Thymus (tissue), 11 donors: ENCODE measurements at regions not wholly inside any gene's neighbourhood (a gene's known extent, or its start where the extent isn't known, plus 50 kb on each side); places are given as distances from the start of the nearest gene placed in this dataset.
A peak's percentile ranks its signal among the peaks of the same experiment; 100 is the strongest.

Experiments
- DNase-seq, 9 donors: peaks; one replicate each; pipeline ENCODE4 v3.0.0-alpha.2; 2013; ENCODE audit warnings: low spot score in 9 of 9, low read depth in 6 of 9, missing footprints in 1 of 9
- H3K27ac ChIP-seq, 2 donors: one replicate each; pipeline ENCODE4 v1.5.1; 2013; ENCODE audit warnings: control low read depth in 1 of 2, low read depth in 1 of 2, low read length in 1 of 2, mild to moderate bottlenecking in 1 of 2, moderate library complexity in 1 of 2
- H3K27me3 ChIP-seq, 2 donors: one replicate each; pipeline ENCODE4 v1.5.1; 2013; ENCODE audit warnings: low read length in 1 of 2; ENCODE audit not compliant: control insufficient read depth in 2 of 2, insufficient read depth in 1 of 2
- H3K36me3 ChIP-seq, 2 donors: one replicate each; pipeline ENCODE4 v1.5.1; 2013; ENCODE audit warnings: low read length in 1 of 2, mild to moderate bottlenecking in 1 of 2, moderate library complexity in 1 of 2; ENCODE audit not compliant: control insufficient read depth in 2 of 2, insufficient read depth in 2 of 2
- H3K4me1 ChIP-seq, 2 donors: one replicate each; pipeline ENCODE4 v1.5.1; 2013; ENCODE audit warnings: low read length in 2 of 2; ENCODE audit not compliant: control insufficient read depth in 2 of 2, insufficient read depth in 2 of 2
- H3K4me3 ChIP-seq, 2 donors: one replicate each; pipeline ENCODE4 v1.5.1; 2013; ENCODE audit warnings: low read length in 2 of 2, control low read depth in 1 of 2, mild to moderate bottlenecking in 1 of 2
- H3K9me3 ChIP-seq, 2 donors: one replicate each; pipeline ENCODE4 v1.5.1; 2013; ENCODE audit warnings: low read length in 1 of 2, mild to moderate bottlenecking in 1 of 2; ENCODE audit not compliant: control insufficient read depth in 2 of 2, insufficient read depth in 1 of 2
- WGBS: extraction: QIAGEN DNeasy Blood & Tissue Kit; methylation state at CpG from one replicate; pipeline ENCODE4 v1.1.7; 2013; 5-methylcytosine and 5-hydroxymethylcytosine counted together
- donor health status: healthy.

DNA sequence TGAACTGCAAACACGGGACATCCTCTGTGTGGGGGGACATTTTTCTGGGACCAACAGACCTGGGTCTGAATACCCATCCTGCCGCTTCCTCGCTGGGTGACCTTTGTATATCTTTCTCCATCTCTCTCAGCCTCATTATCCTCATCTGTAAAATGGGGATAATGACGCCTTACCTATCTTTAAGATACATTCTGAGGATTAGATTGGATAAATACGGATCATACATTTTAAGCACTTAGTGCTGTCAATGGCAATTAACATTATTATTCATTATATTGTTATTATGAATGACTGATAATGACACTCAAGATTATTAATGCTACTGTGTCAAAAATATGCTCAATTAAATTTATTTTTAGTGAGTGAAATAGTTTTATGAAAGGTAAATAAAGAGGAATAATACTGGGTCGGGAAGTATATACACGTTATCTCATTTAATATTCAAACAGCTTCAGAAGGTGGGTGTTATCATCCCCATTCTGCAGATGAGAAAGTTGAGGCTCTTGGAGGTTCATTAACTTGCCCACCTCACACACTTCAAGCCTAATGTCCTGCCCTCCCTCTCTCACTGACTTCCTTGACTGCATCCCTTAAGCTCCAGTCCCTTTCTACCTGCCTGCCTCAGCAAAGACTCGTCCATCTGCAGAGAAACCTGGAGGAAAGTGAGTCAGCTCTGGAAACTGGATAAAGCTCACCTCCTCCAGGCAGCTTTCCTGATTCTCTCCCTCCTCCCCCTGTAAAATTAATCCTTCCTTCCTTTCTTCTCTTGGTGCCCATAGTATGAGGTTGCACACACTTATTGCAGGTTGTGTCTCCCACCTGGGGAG is 120.7 kb upstream of the JUN start:
- peak overlapping the region; percentile 43 to 61 for H3K4me3 ChIP-seq
- 86% methylated on average over 8 of the region's 8 CpGs for WGBS
- no peaks in the 10 kb centered on the region for H3K9me3 ChIP-seq
- no peaks in the 10 kb centered on the region for H3K27me3 ChIP-seq
- peak overlapping the region; percentile 58 to 94 for H3K27ac ChIP-seq
- DNase-seq, result no peak
- H3K4me1 ChIP-seq, result peaks cover 3 to 9% of the 10 kb centered on the region in 2 donors
- no peaks in the 10 kb centered on the region for H3K36me3 ChIP-seq

DNA sequence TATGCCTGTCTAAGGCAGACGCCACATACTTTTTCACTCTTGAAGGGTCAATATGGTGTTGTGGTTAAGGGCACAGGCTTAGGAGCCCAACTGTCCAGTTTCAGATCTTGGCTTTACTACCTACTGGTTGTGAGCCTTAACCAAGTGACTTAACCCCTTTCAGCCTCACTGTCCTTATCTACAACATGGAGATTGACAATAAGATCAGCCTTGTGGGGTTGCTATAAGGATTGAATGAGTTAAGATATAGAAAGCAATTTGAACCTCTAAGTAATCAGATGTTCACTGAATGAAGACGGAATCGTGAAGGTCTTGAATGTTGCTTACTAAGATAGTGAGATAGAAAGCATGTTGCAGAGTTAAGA is 121.3 kb upstream of the JUN start:
- no peak for DNase-seq
- WGBS, result 97% methylated on average over 3 of the region's 3 CpGs
- no peak overlapping the region for H3K27ac ChIP-seq

GRCh38 chr1:58905628-58906221 is 121.9 kb upstream of the JUN start:
- no peaks in the 10 kb centered on the region for H3K9me3 ChIP-seq
- no peaks in the 10 kb centered on the region for H3K27me3 ChIP-seq
- DNase-seq, result no peak
- H3K36me3 ChIP-seq, result no peaks in the 10 kb centered on the region
- H3K27ac ChIP-seq, result no peak overlapping the region
- no peak overlapping the region for H3K4me3 ChIP-seq
- H3K4me1 ChIP-seq, result peaks cover 3 to 9% of the 10 kb centered on the region in 2 donors
- WGBS, result 97% methylated on average over 3 of the region's 3 CpGs

More for the DNA sequence above, 121.3 kb upstream of the JUN start:
- H3K9me3 ChIP-seq, result no peaks in the 10 kb centered on the region
- H3K4me1 ChIP-seq, result peaks cover 3 to 9% of the 10 kb centered on the region in 2 donors
- H3K36me3 ChIP-seq, result no peaks in the 10 kb centered on the region
- no peaks in the 10 kb centered on the region for H3K27me3 ChIP-seq
- no peak overlapping the region for H3K4me3 ChIP-seq

GRCh38 chr1:58907398-58907797 is 123.6 kb upstream of the JUN start:
- Histone ChIP-seq H3K27me3 (no peaks in the 10 kb centered on the region), H3K36me3 (no peaks in the 10 kb centered on the region), H3K4me3 (no peak overlapping the region), H3K9me3 (no peaks in the 10 kb centered on the region), H3K27ac (no peak overlapping the region), H3K4me1 (peaks cover 3 to 9% of the 10 kb centered on the region in 2 donors)
- DNase-seq, result no peak
- 53% methylated on average over 3 of the region's 3 CpGs for WGBS

- H3K9me3 ChIP-seq, result no peaks in the 10 kb centered on the region
- H3K27me3 ChIP-seq, result no peaks in the 10 kb centered on the region
- H3K4me1 ChIP-seq, result peaks cover 0 to 4% of the 10 kb centered on the region in 2 donors
- no peak overlapping the region for H3K27ac ChIP-seq
- no peak for DNase-seq
- 97% methylated on average over 3 of the region's 3 CpGs for WGBS
- no peaks in the 10 kb centered on the region for H3K36me3 ChIP-seq
- no peak overlapping the region for H3K4me3 ChIP-seq
Measured at GRCh38 chr1:58908561-58909560, 125.0 kb upstream of the JUN start.

DNA sequence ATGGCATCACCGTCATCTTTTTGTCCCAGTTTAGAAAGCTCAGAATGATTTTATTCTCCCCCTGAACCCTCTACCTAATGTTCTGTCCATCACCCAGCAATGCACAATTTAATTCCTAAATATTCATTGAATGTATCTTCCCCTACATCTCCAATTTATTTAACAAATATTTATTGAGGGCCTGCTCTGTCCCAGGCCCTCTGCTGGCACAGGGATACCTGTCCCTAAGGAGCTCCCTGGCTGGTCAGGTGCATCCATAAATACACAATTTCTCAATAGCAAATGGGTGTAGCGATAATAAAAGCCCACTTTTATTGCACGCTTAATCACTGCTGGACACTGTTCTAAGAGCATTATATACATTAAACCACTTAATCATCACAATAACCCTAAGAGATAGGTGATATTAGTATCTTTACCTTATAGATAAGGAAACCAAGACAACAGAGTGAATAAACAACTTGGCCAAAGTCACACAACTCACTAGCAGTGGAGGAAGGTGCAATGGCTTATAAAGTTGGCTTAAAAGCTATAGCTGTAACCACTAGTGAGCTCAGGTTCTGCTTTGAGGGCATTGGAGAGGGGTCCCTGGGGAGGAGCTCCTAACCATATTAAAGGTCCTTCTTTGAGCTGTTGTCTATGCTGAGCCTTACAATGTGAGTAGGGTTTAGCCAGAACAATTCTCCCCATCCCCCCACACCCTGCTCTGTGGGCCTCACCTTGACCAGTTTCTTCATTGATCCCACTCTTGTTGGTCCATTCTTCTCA is 126.3 kb upstream of the JUN start:
- no peaks in the 10 kb centered on the region for H3K4me1 ChIP-seq
- DNase-seq, result no peak

GRCh38 chr1:58911841-58912499 is 128.1 kb upstream of the JUN start:
- WGBS, result 98% methylated on average over 7 of the region's 7 CpGs
- Histone ChIP-seq H3K27me3 (no peaks in the 10 kb centered on the region), H3K4me1 (no peaks in the 10 kb centered on the region), H3K9me3 (no peaks in the 10 kb centered on the region), H3K36me3 (no peaks in the 10 kb centered on the region), H3K27ac (no peak overlapping the region), H3K4me3 (no peak overlapping the region)
- no peak for DNase-seq

More for the DNA sequence above, 126.3 kb upstream of the JUN start:
- H3K4me3 ChIP-seq, result no peak overlapping the region
- H3K36me3 ChIP-seq, result no peaks in the 10 kb centered on the region
- no peaks in the 10 kb centered on the region for H3K27me3 ChIP-seq
- WGBS, result 99% methylated on average over 3 of the region's 3 CpGs
- H3K9me3 ChIP-seq, result no peaks in the 10 kb centered on the region
- H3K27ac ChIP-seq, result no peak overlapping the region

DNA sequence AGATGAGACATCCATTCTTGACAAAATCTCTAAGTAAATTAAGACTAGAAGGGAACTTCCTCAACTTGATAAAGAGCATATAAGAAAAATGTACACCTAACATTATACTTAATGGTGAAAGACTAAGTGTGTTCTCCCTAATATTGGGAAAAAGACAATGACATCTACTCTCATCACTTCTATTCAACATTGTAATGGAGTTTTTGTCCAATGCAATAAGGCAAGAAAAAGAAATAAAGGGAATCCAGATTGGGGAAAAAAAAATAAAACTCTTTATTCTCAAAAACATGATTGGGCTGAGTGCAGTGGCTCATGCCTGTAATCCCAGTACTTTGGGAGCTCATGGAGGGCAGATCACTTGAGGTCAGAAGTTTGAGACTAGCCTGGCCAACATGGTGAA is 131.1 kb upstream of the JUN start:
- H3K27ac ChIP-seq, result no peak overlapping the region
- H3K4me1 ChIP-seq, result no peaks in the 10 kb centered on the region
- H3K4me3 ChIP-seq, result no peak overlapping the region
- DNase-seq, result no peak
- no peaks in the 10 kb centered on the region for H3K27me3 ChIP-seq
- H3K36me3 ChIP-seq, result no peaks in the 10 kb centered on the region
- no peaks in the 10 kb centered on the region for H3K9me3 ChIP-seq
